Choroid plexus epithelial cell (primary cell): ENCODE measurements at regions not wholly inside any gene's neighbourhood (a gene's known extent, or its start where the extent isn't known, plus 50 kb on each side); places are given as distances from the start of the nearest gene placed in this dataset.

Experiments used
- DNase-seq: peaks from one replicate; pipeline ENCODE4 v3.0.0-alpha.2; 2010; ENCODE audit warnings: low read depth
- H3K4me3 ChIP-seq: 2 replicates; pipeline ENCODE4 v1.5.1; 2011; ENCODE audit warnings: low read depth, mild to moderate bottlenecking, control low read depth, low read length, moderate library complexity
- TF ChIP-seq, protein P1 (sequence below): conservative IDR thresholded peaks from 2 replicates; pipeline ENCODE4 v1.5.1; 2011; ENCODE audit warnings: low read depth, mild to moderate bottlenecking, control low read depth, inconsistent platforms, low read length, moderate library complexity

- no peak for DNase-seq
- H3K4me3 ChIP-seq = no peak overlapping the region
- TF ChIP-seq, protein P1, sequence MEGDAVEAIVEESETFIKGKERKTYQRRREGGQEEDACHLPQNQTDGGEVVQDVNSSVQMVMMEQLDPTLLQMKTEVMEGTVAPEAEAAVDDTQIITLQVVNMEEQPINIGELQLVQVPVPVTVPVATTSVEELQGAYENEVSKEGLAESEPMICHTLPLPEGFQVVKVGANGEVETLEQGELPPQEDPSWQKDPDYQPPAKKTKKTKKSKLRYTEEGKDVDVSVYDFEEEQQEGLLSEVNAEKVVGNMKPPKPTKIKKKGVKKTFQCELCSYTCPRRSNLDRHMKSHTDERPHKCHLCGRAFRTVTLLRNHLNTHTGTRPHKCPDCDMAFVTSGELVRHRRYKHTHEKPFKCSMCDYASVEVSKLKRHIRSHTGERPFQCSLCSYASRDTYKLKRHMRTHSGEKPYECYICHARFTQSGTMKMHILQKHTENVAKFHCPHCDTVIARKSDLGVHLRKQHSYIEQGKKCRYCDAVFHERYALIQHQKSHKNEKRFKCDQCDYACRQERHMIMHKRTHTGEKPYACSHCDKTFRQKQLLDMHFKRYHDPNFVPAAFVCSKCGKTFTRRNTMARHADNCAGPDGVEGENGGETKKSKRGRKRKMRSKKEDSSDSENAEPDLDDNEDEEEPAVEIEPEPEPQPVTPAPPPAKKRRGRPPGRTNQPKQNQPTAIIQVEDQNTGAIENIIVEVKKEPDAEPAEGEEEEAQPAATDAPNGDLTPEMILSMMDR = no peak
Measured at GRCh38 chr18:11245879-11246278, 96.5 kb upstream of the PIEZO2 start.

GRCh38 chr18:11237484-11237883 is 88.1 kb upstream of the PIEZO2 start:
- no peak for DNase-seq
- TF ChIP-seq, protein P1 = no peak

GRCh38 chr18:11237066-11237465 is 87.7 kb upstream of the PIEZO2 start:
- no peak overlapping the region for H3K4me3 ChIP-seq
- DNase-seq = no peak
- TF ChIP-seq, protein P1 = no peak

More at GRCh38 chr18:11237484-11237883, 88.1 kb upstream of the PIEZO2 start:
- H3K4me3 ChIP-seq = no peak overlapping the region

DNA sequence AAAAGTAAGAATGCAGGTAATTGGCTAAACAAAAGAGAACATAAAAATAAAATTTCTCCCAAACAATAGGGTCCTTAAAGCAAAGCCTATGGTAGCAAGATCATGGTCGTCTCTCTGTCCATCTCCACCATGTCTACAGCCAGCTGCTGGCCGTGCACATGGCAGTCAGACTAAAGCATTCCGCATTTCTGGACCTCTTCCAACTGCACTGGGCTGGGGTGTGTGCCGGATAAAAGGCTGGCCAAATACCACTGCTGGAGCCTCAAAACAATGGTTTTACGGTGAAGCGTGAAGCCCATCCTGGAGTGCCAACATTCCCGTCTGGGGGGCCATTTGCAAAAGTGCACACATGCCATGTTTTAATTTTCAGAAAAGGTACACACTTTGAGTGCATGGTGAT is 74.8 kb upstream of the PIEZO2 start:
- TF ChIP-seq, protein P1 = no peak
- H3K4me3 ChIP-seq = no peak overlapping the region
- DNase-seq = no peak

DNA sequence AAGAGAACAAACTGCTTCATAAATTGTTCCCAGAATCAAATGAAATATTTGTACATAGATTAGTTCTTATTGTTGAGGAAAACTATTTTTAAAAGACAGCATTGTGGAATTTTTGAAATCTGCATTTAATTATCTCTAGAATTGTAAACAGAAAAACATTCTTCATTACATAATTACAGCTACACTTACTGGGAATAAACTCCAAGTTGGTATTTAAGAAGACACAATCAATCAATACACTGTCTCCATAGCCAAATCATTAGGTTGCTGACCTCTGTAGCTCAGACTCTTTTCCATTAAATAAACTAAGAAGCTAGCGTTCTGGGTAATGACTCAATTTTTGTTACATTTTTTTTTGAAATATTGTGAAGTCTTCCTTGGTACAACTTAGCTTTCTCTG is 70.2 kb upstream of the PIEZO2 start:
- no peak for DNase-seq
- TF ChIP-seq, protein P1 = no peak
- H3K4me3 ChIP-seq = no peak overlapping the region

GRCh38 chr18:11215216-11215615 is 65.8 kb upstream of the PIEZO2 start:
- peak; percentile 5 for DNase-seq
- TF ChIP-seq, protein P1 = no peak

GRCh38 chr18:11204020-11204419 is 54.7 kb upstream of the PIEZO2 start:
- TF ChIP-seq, protein P1 = no peak
- H3K4me3 ChIP-seq = no peak overlapping the region

More at GRCh38 chr18:11215216-11215615, 65.8 kb upstream of the PIEZO2 start:
- no peak overlapping the region for H3K4me3 ChIP-seq

More at GRCh38 chr18:11204020-11204419, 54.7 kb upstream of the PIEZO2 start:
- DNase-seq = no peak
